K562 (cell line): ENCODE measurements at regions not wholly inside any gene's neighbourhood (a gene's known extent, or its start where the extent isn't known, plus 50 kb on each side); places are given as distances from the start of the nearest gene placed in this dataset.

Experiments used
- E4F1 ChIP-seq: fragments of 250-450 bp; sonication (Bioruptor Pico); IDR thresholded peaks from 2 replicates; pipeline ENCODE4 v1.5.0; 2021; ENCODE audit warnings: mild to moderate bottlenecking, borderline replicate concordance
- ELF1 ChIP-seq: fragments of 200-800 bp; sonication (Bioruptor generic); IDR thresholded peaks from 2 replicates; pipeline ENCODE4 v1.6.1; 2016; ENCODE audit warnings: missing genetic modification characterization, missing compliant biosample characterization
- LEF1 ChIP-seq: fragments of 450-650 bp; IDR thresholded peaks from 2 replicates; pipeline ENCODE4 v1.6.1; 2016; ENCODE audit warnings: mild to moderate bottlenecking
- SMARCA5 ChIP-seq: fragments of 450-650 bp; IDR thresholded peaks from 2 replicates; pipeline ENCODE4 v1.6.1; 2016
- TAF1 ChIP-seq: IDR thresholded peaks from 2 replicates; pipeline ENCODE4 v1.6.1; 2011; ENCODE audit warnings: mild to moderate bottlenecking, low read length, moderate library complexity; ENCODE audit not compliant: insufficient read depth, control insufficient read depth, severe bottlenecking; ENCODE audit errors: extremely low read depth
- ZNF24 ChIP-seq: fragments of 450-650 bp; IDR thresholded peaks from 2 replicates; pipeline ENCODE4 v1.6.1; 2016
- TF ChIP-seq, protein P1 (sequence below): sonication (generic); formaldehyde crosslinking; IDR thresholded peaks from 2 replicates; pipeline ENCODE4 v1.8.1; 2023; ENCODE audit warnings: mild to moderate bottlenecking, missing genetic modification reagents

DNA sequence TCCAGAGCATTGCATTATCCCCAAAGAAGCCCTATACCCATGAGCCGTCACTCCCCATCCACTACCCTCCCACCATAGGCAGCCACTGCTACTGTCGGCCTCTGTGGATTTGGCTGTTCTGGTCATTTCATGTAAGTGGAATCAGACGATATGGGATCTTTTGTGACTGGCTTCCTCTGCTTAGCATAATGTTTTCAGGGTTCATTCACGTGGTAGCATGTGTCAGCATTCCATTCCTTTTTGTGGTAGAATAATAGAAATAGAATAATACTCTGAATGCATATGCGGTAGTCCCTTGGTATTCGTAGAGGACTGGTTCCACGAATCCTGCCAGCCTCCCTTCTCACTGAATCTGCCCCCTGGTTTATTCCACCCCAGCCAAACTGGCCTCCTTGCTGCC lies 402.6 kb upstream of the SULF2 start:
- TF ChIP-seq SMARCA5 (no peak), TAF1 (no peak), LEF1 (no peak), ZNF24 (no peak), E4F1 (CRISPR knock-in tag) (no peak), ELF1 (tag) (no peak)
- TF ChIP-seq, protein P1, sequence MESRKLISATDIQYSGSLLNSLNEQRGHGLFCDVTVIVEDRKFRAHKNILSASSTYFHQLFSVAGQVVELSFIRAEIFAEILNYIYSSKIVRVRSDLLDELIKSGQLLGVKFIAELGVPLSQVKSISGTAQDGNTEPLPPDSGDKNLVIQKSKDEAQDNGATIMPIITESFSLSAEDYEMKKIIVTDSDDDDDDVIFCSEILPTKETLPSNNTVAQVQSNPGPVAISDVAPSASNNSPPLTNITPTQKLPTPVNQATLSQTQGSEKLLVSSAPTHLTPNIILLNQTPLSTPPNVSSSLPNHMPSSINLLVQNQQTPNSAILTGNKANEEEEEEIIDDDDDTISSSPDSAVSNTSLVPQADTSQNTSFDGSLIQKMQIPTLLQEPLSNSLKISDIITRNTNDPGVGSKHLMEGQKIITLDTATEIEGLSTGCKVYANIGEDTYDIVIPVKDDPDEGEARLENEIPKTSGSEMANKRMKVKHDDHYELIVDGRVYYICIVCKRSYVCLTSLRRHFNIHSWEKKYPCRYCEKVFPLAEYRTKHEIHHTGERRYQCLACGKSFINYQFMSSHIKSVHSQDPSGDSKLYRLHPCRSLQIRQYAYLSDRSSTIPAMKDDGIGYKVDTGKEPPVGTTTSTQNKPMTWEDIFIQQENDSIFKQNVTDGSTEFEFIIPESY = no peak
